ENCODE measurements at regions not wholly inside any gene's neighbourhood (a gene's known extent, or its start where the extent isn't known, plus 50 kb on each side); places are given as distances from the start of the nearest gene placed in this dataset.

DNA sequence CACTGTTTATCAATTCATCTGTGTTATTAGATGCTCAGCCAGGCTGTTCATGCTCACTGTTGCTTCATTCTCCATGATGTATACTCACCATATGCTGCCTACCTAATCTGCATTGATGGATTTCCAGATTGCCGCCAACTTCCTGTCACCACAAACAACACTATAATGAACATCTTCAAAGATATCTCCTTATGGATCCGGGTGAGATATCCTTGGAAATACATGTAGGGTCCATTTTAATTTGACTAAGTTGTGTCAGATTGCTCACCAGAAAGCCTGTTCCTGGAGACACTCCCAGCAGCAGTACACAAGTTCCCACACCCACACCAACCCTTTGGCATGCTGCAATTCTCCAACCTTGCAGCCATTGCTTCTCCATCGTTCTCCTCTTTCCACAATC is 547.5 kb upstream of the TNP1 start:
- ATAC-seq (no peak), DNase-seq (ENCODE audit: low spot score) (no peak), FAIRE-seq (no peak)
- no TSS peak for BruUV-seq (replicated peaks)
- intact Hi-C loops (cut with micrococcal nuclease; ENCODE audit: unreplicated experiment) = no loop called here
- TF ChIP-seq TBX3 (IDR thresholded peaks at IDR 0.05; ENCODE audit: borderline replicate concordance) = no peak
- no peak for TF ChIP-seq MIXL1 (CRISPR knock-in tag; IDR thresholded peaks at IDR 0.05)
- no peak for TF ChIP-seq ARNTL (CRISPR knock-in tag; IDR thresholded peaks at IDR 0.05)
- TF ChIP-seq NFE2L2 (IDR thresholded peaks at IDR 0.05; ENCODE audit: low read length) = no peak
- TF ChIP-seq ZNF75D (CRISPR knock-in tag; IDR thresholded peaks at IDR 0.05; ENCODE audit: borderline replicate concordance) = no peak
- Histone ChIP-seq H3K9me3 (ENCODE audit: low read length) (no peaks in the 10 kb centered on the region), H3K4me3 (replicated peaks in 1 of 3; ENCODE audit: insufficient read depth in 1 of 3, low read depth in 2 of 3, low read length in 3 of 3) (no peak overlapping the region), H3K9ac (ENCODE audit: insufficient read depth, low read depth, low read length) (no peak overlapping the region), H3K4me2 (ENCODE audit: low read depth, low read length) (no peak overlapping the region), H4K20me1 (ENCODE audit: insufficient read depth, low read length) (no peaks in the 10 kb centered on the region), H3K27me3 (ENCODE audit: control insufficient read depth in 1 of 2, insufficient read depth in 2 of 2, low read length in 2 of 2) (no peaks in the 10 kb centered on the region), H3K27ac (ENCODE audit: extremely low read length, insufficient read depth, low read length) (no peak overlapping the region), H3K4me1 (ENCODE audit: insufficient read depth, low read length) (no peaks in the 10 kb centered on the region), H2AFZ (ENCODE audit: low read length) (no peak overlapping the region), H3K79me2 (ENCODE audit: insufficient read depth, low read length) (no peaks in the 10 kb centered on the region), H3K36me3 (replicated peaks in 1 of 2; ENCODE audit: control insufficient read depth in 1 of 2, insufficient read depth in 2 of 2, low read length in 2 of 2) (no peaks in the 10 kb centered on the region)
- 20% methylated on average over 3 of the region's 3 CpGs for WGBS (ENCODE audit: low lambda C conversion rate)
- POLR2A ChIA-PET = no interaction called here
- in situ Hi-C loops (cut with HindIII; ENCODE audit: extremely low pct_ligation_motif_present, low pct_unique_long_range_greater_than_20kb) = no loop called here
- CTCF ChIA-PET (ENCODE audit: low intra/inter-chr PET ratio, low total read pairs) = no interaction called here

DNA sequence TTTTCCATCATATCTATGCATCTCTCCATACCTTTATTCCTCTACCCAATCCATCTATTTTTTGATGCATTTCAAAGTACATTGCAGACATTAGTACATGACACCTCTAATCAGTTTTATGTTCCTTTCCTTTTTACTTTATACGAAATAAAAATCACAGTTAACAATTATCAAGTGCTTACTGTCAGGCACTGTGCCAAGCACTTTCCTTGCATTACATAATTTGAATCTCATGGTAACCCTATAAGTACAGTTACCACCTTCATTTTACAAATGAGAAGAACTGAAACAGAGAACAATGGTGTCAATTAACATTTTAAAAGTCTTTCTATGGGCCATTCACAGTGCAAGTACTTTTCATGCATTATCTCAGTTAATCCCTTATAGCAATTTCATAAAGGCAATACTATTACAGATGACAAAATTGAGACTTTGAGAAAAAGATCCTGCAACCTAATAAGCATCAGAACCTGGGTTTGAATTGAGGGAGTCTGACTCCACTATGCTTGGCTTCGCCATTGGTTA is 544.4 kb upstream of the TNP1 start:
- Histone ChIP-seq H3K4me2 (ENCODE audit: low read depth, low read length) (no peak overlapping the region), H3K27ac (ENCODE audit: extremely low read length, insufficient read depth, low read length) (no peak overlapping the region), H3K9ac (ENCODE audit: insufficient read depth, low read depth, low read length) (no peak overlapping the region), H3K4me3 (replicated peaks in 1 of 3; ENCODE audit: insufficient read depth in 1 of 3, low read depth in 2 of 3, low read length in 3 of 3) (no peak overlapping the region), H2AFZ (ENCODE audit: low read length) (no peak overlapping the region), H4K20me1 (ENCODE audit: insufficient read depth, low read length) (no peaks in the 10 kb centered on the region), H3K9me3 (ENCODE audit: low read length) (no peaks in the 10 kb centered on the region), H3K27me3 (ENCODE audit: control insufficient read depth in 1 of 2, insufficient read depth in 2 of 2, low read length in 2 of 2) (no peaks in the 10 kb centered on the region), H3K36me3 (replicated peaks in 1 of 2; ENCODE audit: control insufficient read depth in 1 of 2, insufficient read depth in 2 of 2, low read length in 2 of 2) (no peaks in the 10 kb centered on the region), H3K79me2 (ENCODE audit: insufficient read depth, low read length) (no peaks in the 10 kb centered on the region), H3K4me1 (ENCODE audit: insufficient read depth, low read length) (no peaks in the 10 kb centered on the region)
- BruUV-seq (replicated peaks) = no TSS peak
- FAIRE-seq (no peak), DNase-seq (ENCODE audit: low spot score) (no peak), ATAC-seq (no peak)
- WGBS (ENCODE audit: low lambda C conversion rate) = 4% methylated on average over 2 of the region's 2 CpGs
- intact Hi-C loops (cut with micrococcal nuclease; ENCODE audit: unreplicated experiment) (no loop called here), in situ Hi-C loops (cut with HindIII; ENCODE audit: extremely low pct_ligation_motif_present, low pct_unique_long_range_greater_than_20kb) (no loop called here)
- CTCF ChIA-PET (ENCODE audit: low intra/inter-chr PET ratio, low total read pairs) = no interaction called here
- no peak for TF ChIP-seq ZNF615 (CRISPR knock-in tag; IDR thresholded peaks at IDR 0.05; ENCODE audit: borderline replicate concordance)
- TF ChIP-seq KLF11 (CRISPR knock-in tag; IDR thresholded peaks at IDR 0.05) = no peak
- no peak for TF ChIP-seq ZNF101 (CRISPR knock-in tag; IDR thresholded peaks at IDR 0.05; ENCODE audit: borderline replicate concordance, low read depth)
- no peak for TF ChIP-seq NKX3-1 (CRISPR knock-in tag; IDR thresholded peaks at IDR 0.05)
- TF ChIP-seq, protein P1, sequence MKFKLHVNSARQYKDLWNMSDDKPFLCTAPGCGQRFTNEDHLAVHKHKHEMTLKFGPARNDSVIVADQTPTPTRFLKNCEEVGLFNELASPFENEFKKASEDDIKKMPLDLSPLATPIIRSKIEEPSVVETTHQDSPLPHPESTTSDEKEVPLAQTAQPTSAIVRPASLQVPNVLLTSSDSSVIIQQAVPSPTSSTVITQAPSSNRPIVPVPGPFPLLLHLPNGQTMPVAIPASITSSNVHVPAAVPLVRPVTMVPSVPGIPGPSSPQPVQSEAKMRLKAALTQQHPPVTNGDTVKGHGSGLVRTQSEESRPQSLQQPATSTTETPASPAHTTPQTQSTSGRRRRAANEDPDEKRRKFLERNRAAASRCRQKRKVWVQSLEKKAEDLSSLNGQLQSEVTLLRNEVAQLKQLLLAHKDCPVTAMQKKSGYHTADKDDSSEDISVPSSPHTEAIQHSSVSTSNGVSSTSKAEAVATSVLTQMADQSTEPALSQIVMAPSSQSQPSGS (CRISPR knock-in tag; IDR thresholded peaks at IDR 0.05) = no peak
- no peak for TF ChIP-seq ZNF781 (CRISPR knock-in tag; IDR thresholded peaks at IDR 0.05; ENCODE audit: borderline replicate concordance, not compliant biosample characterization)
- no peak for TF ChIP-seq ZNF792 (CRISPR knock-in tag; IDR thresholded peaks at IDR 0.05)
- TF ChIP-seq U2AF1 (optimal IDR thresholded peaks at IDR 0.05; ENCODE audit: low read depth, low read length) = no peak
- no peak for TF ChIP-seq ARHGAP35 (CRISPR knock-in tag; IDR thresholded peaks at IDR 0.05; ENCODE audit: borderline replicate concordance)
- no peak for TF ChIP-seq NR2C2 (CRISPR knock-in tag; IDR thresholded peaks at IDR 0.05; ENCODE audit: borderline replicate concordance)
- no peak for TF ChIP-seq ZNF543 (CRISPR knock-in tag; IDR thresholded peaks at IDR 0.05)
- TF ChIP-seq ELF4 (CRISPR knock-in tag; IDR thresholded peaks at IDR 0.05; ENCODE audit: borderline replicate concordance) = no peak
- no peak for TF ChIP-seq NR3C1 (CRISPR knock-in tag; IDR thresholded peaks at IDR 0.05)
- no peak for TF ChIP-seq KLF6 (CRISPR knock-in tag; IDR thresholded peaks at IDR 0.05)
- no peak for TF ChIP-seq ZNF720 (CRISPR knock-in tag; IDR thresholded peaks at IDR 0.05)
- TF ChIP-seq ZBTB7B (CRISPR knock-in tag; IDR thresholded peaks at IDR 0.05) = no peak
- TF ChIP-seq SNAI1 (CRISPR knock-in tag; IDR thresholded peaks at IDR 0.05; ENCODE audit: borderline replicate concordance) = no peak
- POLR2A ChIA-PET = no interaction called here
